Endothelial cell of umbilical vein (primary cell): ENCODE measurements at regions not wholly inside any gene's neighbourhood (a gene's known extent, or its start where the extent isn't known, plus 50 kb on each side); places are given as distances from the start of the nearest gene placed in this dataset.

Experiments used
- BruUV-seq: library from RNA; stranded (reverse); fragments of 400-500 nt; replicated peaks from 2 replicates; lab custom pipeline; 2021; lab: Mats Ljungman, UMichigan
- CTCF ChIA-PET: fragments of 300-600, 350-600 bp; sonication (Branson Sonifier 250); formaldehyde crosslinking; loops from one replicate; lab custom pipeline; 2021; ENCODE audit warnings: antibody characterized with exemption, inconsistent platforms; lab: Charles Lee
- POLR2A ChIA-PET: fragments of 300-600, 350-600 bp; sonication (Branson Sonifier 250); formaldehyde crosslinking; loops from one replicate; lab custom pipeline; 2021; ENCODE audit warnings: antibody characterized with exemption, inconsistent platforms; lab: Charles Lee
- DNase-seq: peaks from one replicate; pipeline ENCODE4 v3.0.0-alpha.2; 2011; ENCODE audit warnings: low read depth, low spot score
- FAIRE-seq: peaks from 2 replicates; lab custom pipeline; 2011; peaks lifted over from hg19 to GRCh38; lab: Jason Lieb, UNC
- H2AFZ ChIP-seq: 2 replicates; pipeline ENCODE4 v1.6.0; 2012; ENCODE audit warnings: low read depth, low read length, control low read depth, inconsistent platforms
- H3K27ac ChIP-seq: 2 replicates; pipeline ENCODE4 v1.5.1; 2011; ENCODE audit warnings: low read depth, mild to moderate bottlenecking, control low read depth, low read length, moderate library complexity; ENCODE audit not compliant: insufficient read depth
- H3K27me3 ChIP-seq, 2 experiments: 2 replicates each; pipeline versions ENCODE4 v1.6.0 to v1.6.1; 2011; ENCODE audit warnings: low read length in 2 of 2, mixed read lengths in 1 of 2; ENCODE audit not compliant: control insufficient read depth in 2 of 2, insufficient read depth in 2 of 2
- H3K36me3 ChIP-seq, 2 experiments: 2 replicates in 1 of 2; 3 replicates in 1 of 2; pipeline ENCODE4 v1.5.1; 2011; ENCODE audit warnings: low read length in 2 of 2, mild to moderate bottlenecking in 1 of 2, moderate library complexity in 1 of 2; ENCODE audit not compliant: control insufficient read depth in 2 of 2, insufficient read depth in 2 of 2; ENCODE audit errors: extremely low read depth in 1 of 2
- H3K4me1 ChIP-seq: 3 replicates; pipeline ENCODE4 v1.5.1; 2011; ENCODE audit warnings: mild to moderate bottlenecking, low read length; ENCODE audit not compliant: control insufficient read depth, insufficient read depth; ENCODE audit errors: extremely low read depth
- H3K4me2 ChIP-seq: 2 replicates; pipeline ENCODE4 v1.6.1; 2011; ENCODE audit warnings: low read length, control low read depth, mixed read lengths; ENCODE audit not compliant: insufficient read depth
- H3K4me3 ChIP-seq, 3 experiments: fragments of 200-600 bp in 1 of 3; sonication (generic), shearing (Covaris generic) in 1 of 3; replicated peaks in 1 of 3; 2 replicates each; pipeline ENCODE4 v1.5.1; 2011 to 2016; ENCODE audit warnings: control low read depth in 3 of 3, low read length in 3 of 3, mild to moderate bottlenecking in 2 of 3, inconsistent platforms in 1 of 3, low read depth in 1 of 3, moderate library complexity in 1 of 3; ENCODE audit not compliant: insufficient read depth in 1 of 3
- H3K79me2 ChIP-seq: 2 replicates; pipeline ENCODE4 v1.6.0; 2012; ENCODE audit warnings: low read length, inconsistent platforms; ENCODE audit not compliant: control insufficient read depth, insufficient read depth
- H3K9ac ChIP-seq: replicated peaks from 2 replicates; pipeline ENCODE3; 2011; ENCODE audit warnings: low read length, control low read depth; ENCODE audit not compliant: insufficient read depth; ENCODE audit errors: extremely low read depth
- H3K9me1 ChIP-seq: replicated peaks from 3 replicates; pipeline ENCODE4 v1.6.0; 2011; ENCODE audit warnings: mild to moderate bottlenecking, low read length; ENCODE audit not compliant: control insufficient read depth, insufficient read depth; ENCODE audit errors: extremely low read depth
- H3K9me3 ChIP-seq: replicated peaks from 2 replicates; pipeline ENCODE4 v1.5.1; 2012; ENCODE audit warnings: low read length, inconsistent platforms; ENCODE audit not compliant: control insufficient read depth, insufficient read depth
- H4K20me1 ChIP-seq: replicated peaks from 2 replicates; pipeline ENCODE3; 2011; ENCODE audit warnings: mild to moderate bottlenecking, low read length; ENCODE audit not compliant: control insufficient read depth, insufficient read depth; ENCODE audit errors: extremely low read depth
- EZH2 ChIP-seq: IDR thresholded peaks from 2 replicates; pipeline ENCODE4 v1.6.1; 2012; ENCODE audit warnings: borderline replicate concordance, low read depth, mild to moderate bottlenecking, moderate library complexity, low read length, inconsistent platforms; ENCODE audit not compliant: severe bottlenecking
- FOS ChIP-seq: IDR thresholded peaks from 2 replicates; pipeline ENCODE4 v1.6.1; 2011; ENCODE audit warnings: mild to moderate bottlenecking, low read length, moderate library complexity, borderline replicate concordance; ENCODE audit not compliant: insufficient read depth
- GATA2 ChIP-seq: IDR thresholded peaks from 2 replicates; pipeline ENCODE4 v1.7.0; 2011; ENCODE audit warnings: low read depth, mild to moderate bottlenecking, moderate library complexity, mixed read lengths, low read length; ENCODE audit not compliant: insufficient read length, insufficient read depth
- JUN ChIP-seq: IDR thresholded peaks from 2 replicates; pipeline ENCODE4 v1.6.1; 2011; ENCODE audit warnings: borderline replicate concordance, low read depth; ENCODE audit not compliant: insufficient read length, insufficient read depth
- MYC ChIP-seq: IDR thresholded peaks from one replicate; pipeline ENCODE4 v1.6.1; 2011; ENCODE audit warnings: mild to moderate bottlenecking, low read depth, low read length
- POLR2A ChIP-seq: IDR thresholded peaks from 2 replicates; pipeline ENCODE4 v1.6.1; 2012; ENCODE audit warnings: low read depth, mild to moderate bottlenecking, control low read depth, low read length
- POLR2AphosphoS5 ChIP-seq: IDR thresholded peaks from 2 replicates; pipeline ENCODE4 v1.6.1; 2012; ENCODE audit warnings: low read depth, mild to moderate bottlenecking, control low read depth, low read length, moderate library complexity; ENCODE audit not compliant: insufficient read depth
- dilution Hi-C: fragments of 300-500 bp; cut with MboI; formaldehyde crosslinking; loops from one replicate; pipeline ENCODE4 v1.15.0; 2019; ENCODE audit warnings: low sequenced_read_pairs; ENCODE audit not compliant: extremely low pct_ligation_motif_present
- intact Hi-C: fragments of 100-400 bp; cut with micrococcal nuclease; formaldehyde crosslinking; loops from one replicate; pipeline ENCODE4 v1.10.0; 2022
- TF ChIP-seq, protein P1 (sequence below), 2 donors: IDR thresholded peaks; 1 replicate in 1 of 2; 2 replicates in 1 of 2; pipeline ENCODE4 v1.5.1; 2011; ENCODE audit warnings: low read length in 2 of 2, mild to moderate bottlenecking in 2 of 2, moderate library complexity in 2 of 2, control low read depth in 1 of 2, inconsistent platforms in 1 of 2, low read depth in 1 of 2; ENCODE audit not compliant: insufficient read depth in 1 of 2; ENCODE audit errors: extremely low read depth in 1 of 2
- TF ChIP-seq, protein P2 (sequence below): IDR thresholded peaks from 2 replicates; pipeline ENCODE4 v1.6.1; 2011; ENCODE audit not compliant: insufficient read depth, insufficient read length

DNA sequence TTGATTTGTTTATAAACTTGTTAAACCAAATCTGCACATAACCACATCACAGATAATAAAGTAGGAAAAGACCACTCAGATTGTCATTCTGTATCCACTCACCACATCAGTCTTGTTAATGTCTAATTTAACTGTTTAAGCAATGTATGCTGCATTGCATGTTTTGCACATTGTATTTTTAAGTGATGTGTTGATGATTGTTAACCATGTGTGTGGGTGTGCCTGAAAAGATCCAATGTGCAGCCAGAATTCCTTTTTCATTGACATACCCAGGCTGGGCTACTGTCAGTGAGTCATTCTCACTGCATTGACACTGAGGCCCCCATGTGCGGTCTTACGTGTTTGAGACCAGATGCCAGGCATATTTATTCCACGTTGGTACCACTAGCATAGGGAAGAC is 167.3 kb downstream of the TRMT11 start:
- no peak for DNase-seq
- no peak overlapping the region for H3K27ac ChIP-seq
- no peaks in the 10 kb centered on the region for H3K36me3 ChIP-seq
- H3K4me3 ChIP-seq, result no peak overlapping the region
- TF ChIP-seq, protein P1, sequence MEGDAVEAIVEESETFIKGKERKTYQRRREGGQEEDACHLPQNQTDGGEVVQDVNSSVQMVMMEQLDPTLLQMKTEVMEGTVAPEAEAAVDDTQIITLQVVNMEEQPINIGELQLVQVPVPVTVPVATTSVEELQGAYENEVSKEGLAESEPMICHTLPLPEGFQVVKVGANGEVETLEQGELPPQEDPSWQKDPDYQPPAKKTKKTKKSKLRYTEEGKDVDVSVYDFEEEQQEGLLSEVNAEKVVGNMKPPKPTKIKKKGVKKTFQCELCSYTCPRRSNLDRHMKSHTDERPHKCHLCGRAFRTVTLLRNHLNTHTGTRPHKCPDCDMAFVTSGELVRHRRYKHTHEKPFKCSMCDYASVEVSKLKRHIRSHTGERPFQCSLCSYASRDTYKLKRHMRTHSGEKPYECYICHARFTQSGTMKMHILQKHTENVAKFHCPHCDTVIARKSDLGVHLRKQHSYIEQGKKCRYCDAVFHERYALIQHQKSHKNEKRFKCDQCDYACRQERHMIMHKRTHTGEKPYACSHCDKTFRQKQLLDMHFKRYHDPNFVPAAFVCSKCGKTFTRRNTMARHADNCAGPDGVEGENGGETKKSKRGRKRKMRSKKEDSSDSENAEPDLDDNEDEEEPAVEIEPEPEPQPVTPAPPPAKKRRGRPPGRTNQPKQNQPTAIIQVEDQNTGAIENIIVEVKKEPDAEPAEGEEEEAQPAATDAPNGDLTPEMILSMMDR (IDR thresholded peaks at IDR 0.05; ENCODE audit: extremely low read depth in 1 of 2, insufficient read depth in 1 of 2, low read depth in 1 of 2, low read length in 2 of 2), result no peak
- TF ChIP-seq POLR2A (no peak), FOS (no peak), POLR2AphosphoS5 (no peak), MYC (no peak), EZH2 (no peak)
- TF ChIP-seq, protein P2, sequence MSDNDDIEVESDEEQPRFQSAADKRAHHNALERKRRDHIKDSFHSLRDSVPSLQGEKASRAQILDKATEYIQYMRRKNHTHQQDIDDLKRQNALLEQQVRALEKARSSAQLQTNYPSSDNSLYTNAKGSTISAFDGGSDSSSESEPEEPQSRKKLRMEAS, result no peak
- H3K9me3 ChIP-seq, result no peaks in the 10 kb centered on the region
- no TSS peak for BruUV-seq
- no peak for FAIRE-seq
- H4K20me1 ChIP-seq, result no peaks in the 10 kb centered on the region
- H3K79me2 ChIP-seq, result no peaks in the 10 kb centered on the region
- intact Hi-C loops, result no loop called here
- H2AFZ ChIP-seq, result no peak overlapping the region
- no peaks in the 10 kb centered on the region for H3K4me1 ChIP-seq
- no peaks in the 10 kb centered on the region for H3K9me1 ChIP-seq
- no peak overlapping the region for H3K4me2 ChIP-seq
- dilution Hi-C loops, result no loop called here
- ChIA-PET POLR2A (no interaction called here), CTCF (no interaction called here)
- H3K9ac ChIP-seq, result no peak overlapping the region
- no peaks in the 10 kb centered on the region for H3K27me3 ChIP-seq

DNA sequence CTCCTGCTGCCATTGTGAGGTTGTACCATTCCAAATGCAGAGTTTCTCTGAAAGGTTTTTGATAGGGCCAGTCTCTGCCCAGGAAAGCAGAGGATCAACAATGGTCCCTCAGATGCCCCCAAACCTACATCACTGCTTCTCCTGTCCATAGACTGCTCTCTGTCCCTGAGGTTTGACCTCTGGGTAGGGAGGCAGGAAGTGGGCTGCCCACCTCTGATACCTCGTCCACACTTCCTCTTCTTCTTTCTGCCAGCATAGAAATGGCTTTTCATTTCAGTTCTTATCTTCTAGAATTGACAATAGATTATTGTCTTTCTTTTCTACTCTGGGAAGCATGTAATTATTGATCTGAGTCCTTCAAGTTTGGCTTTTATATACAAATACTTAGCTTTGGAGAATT is 170.6 kb downstream of the TRMT11 start:
- dilution Hi-C loops (no loop called here), intact Hi-C loops (no loop called here)
- no peaks in the 10 kb centered on the region for H3K27me3 ChIP-seq
- no peaks in the 10 kb centered on the region for H3K9me3 ChIP-seq
- TF ChIP-seq, protein P2, result no peak
- TF ChIP-seq GATA2 (no peak), JUN (no peak), EZH2 (no peak), MYC (no peak), POLR2AphosphoS5 (no peak)
- TF ChIP-seq, protein P1 (IDR thresholded peaks at IDR 0.05; ENCODE audit: extremely low read depth in 1 of 2, insufficient read depth in 1 of 2, low read depth in 1 of 2, low read length in 2 of 2), result no peak
- H3K79me2 ChIP-seq, result no peaks in the 10 kb centered on the region
- FAIRE-seq (no peak), DNase-seq (no peak)
- CTCF ChIA-PET, result no interaction called here
- POLR2A ChIA-PET, result no interaction called here
- H3K9me1 ChIP-seq, result no peaks in the 10 kb centered on the region
- no peaks in the 10 kb centered on the region for H3K36me3 ChIP-seq
- no peaks in the 10 kb centered on the region for H4K20me1 ChIP-seq
- H3K4me1 ChIP-seq, result no peaks in the 10 kb centered on the region
- BruUV-seq, result no TSS peak
- no peak overlapping the region for H3K27ac ChIP-seq
- H3K4me3 ChIP-seq, result no peak overlapping the region
- no peak overlapping the region for H3K4me2 ChIP-seq
- H2AFZ ChIP-seq, result no peak overlapping the region
- no peak overlapping the region for H3K9ac ChIP-seq
